ENCODE measurements at regions not wholly inside any gene's neighbourhood (a gene's known extent, or its start where the extent isn't known, plus 50 kb on each side); places are given as distances from the start of the nearest gene placed in this dataset.

DNA sequence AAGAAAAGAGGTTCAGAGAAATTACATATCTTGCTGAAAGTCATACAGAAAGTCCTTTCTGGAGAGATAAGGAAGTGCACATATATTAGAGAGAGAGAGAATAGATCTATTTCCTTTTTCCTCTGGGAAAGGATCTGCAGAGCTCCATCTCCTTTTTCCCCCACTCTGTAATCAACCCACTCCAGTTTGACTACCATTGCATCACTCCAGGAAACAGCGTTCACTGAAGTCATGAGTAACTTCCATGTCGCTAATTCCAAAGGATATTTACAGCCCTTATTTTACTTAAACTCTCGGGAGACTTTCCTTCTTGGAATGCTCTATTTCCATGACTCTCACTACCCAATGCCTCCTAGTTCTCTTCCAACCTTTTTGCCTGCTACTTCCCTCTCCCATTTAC lies 72.5 kb upstream of the PARP11 start:
- H3K27ac ChIP-seq (ENCODE audit: insufficient read depth, low read depth, low read length): no peak overlapping the region
- intact Hi-C loops (cut with micrococcal nuclease): no loop called here
- TF ChIP-seq FOS (IDR thresholded peaks at IDR 0.05; ENCODE audit: borderline replicate concordance, insufficient read depth, low read length) (no peak), EZH2 (IDR thresholded peaks at IDR 0.05; ENCODE audit: borderline replicate concordance, low read depth, low read length, severe bottlenecking) (no peak), MYC (IDR thresholded peaks at IDR 0.05; ENCODE audit: low read depth, low read length) (no peak)
- H3K9ac ChIP-seq (replicated peaks; ENCODE audit: extremely low read depth, insufficient read depth, low read length): no peak overlapping the region
- ChIA-PET POLR2A (no interaction called here), CTCF (no interaction called here)
- H3K27me3 ChIP-seq (ENCODE audit: control insufficient read depth in 2 of 2, insufficient read depth in 2 of 2, low read length in 2 of 2): no peaks in the 10 kb centered on the region
- H3K9me3 ChIP-seq (replicated peaks; ENCODE audit: control insufficient read depth, insufficient read depth, low read length): no peaks in the 10 kb centered on the region
- DNase-seq (ENCODE audit: low read depth, low spot score): no peak
- H3K4me1 ChIP-seq (ENCODE audit: control insufficient read depth, extremely low read depth, insufficient read depth, low read length): no peaks in the 10 kb centered on the region
- no peaks in the 10 kb centered on the region for H3K79me2 ChIP-seq (ENCODE audit: control insufficient read depth, insufficient read depth, low read length)
- no peaks in the 10 kb centered on the region for H3K36me3 ChIP-seq (ENCODE audit: control insufficient read depth in 2 of 2, extremely low read depth in 1 of 2, insufficient read depth in 2 of 2, low read length in 2 of 2)
- H3K4me2 ChIP-seq (ENCODE audit: insufficient read depth, low read length): no peak overlapping the region
- H3K9me1 ChIP-seq (replicated peaks; ENCODE audit: control insufficient read depth, extremely low read depth, insufficient read depth, low read length): no peaks in the 10 kb centered on the region
- H2AFZ ChIP-seq (ENCODE audit: low read depth, low read length): no peak overlapping the region
- no TSS peak for BruUV-seq (replicated peaks)
- H4K20me1 ChIP-seq (replicated peaks; ENCODE audit: control insufficient read depth, extremely low read depth, insufficient read depth, low read length): no peaks in the 10 kb centered on the region
- no peak overlapping the region for H3K4me3 ChIP-seq (replicated peaks in 1 of 3; ENCODE audit: insufficient read depth in 1 of 3, low read depth in 1 of 3, low read length in 3 of 3)
- dilution Hi-C loops (cut with MboI; ENCODE audit: extremely low pct_ligation_motif_present, low sequenced_read_pairs): no loop called here
- FAIRE-seq: no peak

DNA sequence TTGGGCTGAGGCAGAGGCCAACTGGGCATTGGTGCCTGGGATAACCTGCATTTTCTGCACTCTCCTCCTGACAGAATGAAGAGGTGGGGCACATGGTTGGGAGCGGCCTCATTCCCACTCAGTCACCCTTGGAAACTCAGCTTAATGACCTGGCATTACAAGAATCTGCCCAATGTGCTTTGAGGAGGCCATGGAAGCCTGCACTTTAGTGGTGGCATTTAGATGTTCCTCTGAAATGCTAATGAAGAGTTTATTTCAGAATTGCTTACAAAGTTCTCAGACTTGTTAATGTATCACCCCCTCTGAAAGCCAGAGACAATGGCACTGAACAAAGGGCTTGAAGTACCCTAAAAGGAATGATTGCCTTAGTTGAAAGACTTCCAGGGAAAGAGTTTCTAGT lies 71.4 kb upstream of the PARP11 start:
- CTCF ChIA-PET: no interaction called here
- Histone ChIP-seq H3K36me3 (ENCODE audit: control insufficient read depth in 2 of 2, extremely low read depth in 1 of 2, insufficient read depth in 2 of 2, low read length in 2 of 2) (no peaks in the 10 kb centered on the region), H4K20me1 (replicated peaks; ENCODE audit: control insufficient read depth, extremely low read depth, insufficient read depth, low read length) (no peaks in the 10 kb centered on the region), H3K27me3 (ENCODE audit: control insufficient read depth in 2 of 2, insufficient read depth in 2 of 2, low read length in 2 of 2) (no peaks in the 10 kb centered on the region), H3K79me2 (ENCODE audit: control insufficient read depth, insufficient read depth, low read length) (no peaks in the 10 kb centered on the region), H2AFZ (ENCODE audit: low read depth, low read length) (no peak overlapping the region), H3K9me3 (replicated peaks; ENCODE audit: control insufficient read depth, insufficient read depth, low read length) (no peaks in the 10 kb centered on the region), H3K4me1 (ENCODE audit: control insufficient read depth, extremely low read depth, insufficient read depth, low read length) (no peaks in the 10 kb centered on the region), H3K9me1 (replicated peaks; ENCODE audit: control insufficient read depth, extremely low read depth, insufficient read depth, low read length) (no peaks in the 10 kb centered on the region), H3K27ac (ENCODE audit: insufficient read depth, low read depth, low read length) (no peak overlapping the region), H3K4me2 (ENCODE audit: insufficient read depth, low read length) (no peak overlapping the region), H3K4me3 (replicated peaks in 1 of 3; ENCODE audit: insufficient read depth in 1 of 3, low read depth in 1 of 3, low read length in 3 of 3) (no peak overlapping the region), H3K9ac (replicated peaks; ENCODE audit: extremely low read depth, insufficient read depth, low read length) (no peak overlapping the region)
- POLR2A ChIA-PET: no interaction called here
- dilution Hi-C loops (cut with MboI; ENCODE audit: extremely low pct_ligation_motif_present, low sequenced_read_pairs): no loop called here
- FAIRE-seq (no peak), DNase-seq (ENCODE audit: low read depth, low spot score) (no peak)
- BruUV-seq (replicated peaks): no TSS peak
- intact Hi-C loops (cut with micrococcal nuclease): no loop called here
- TF ChIP-seq, protein P1, sequence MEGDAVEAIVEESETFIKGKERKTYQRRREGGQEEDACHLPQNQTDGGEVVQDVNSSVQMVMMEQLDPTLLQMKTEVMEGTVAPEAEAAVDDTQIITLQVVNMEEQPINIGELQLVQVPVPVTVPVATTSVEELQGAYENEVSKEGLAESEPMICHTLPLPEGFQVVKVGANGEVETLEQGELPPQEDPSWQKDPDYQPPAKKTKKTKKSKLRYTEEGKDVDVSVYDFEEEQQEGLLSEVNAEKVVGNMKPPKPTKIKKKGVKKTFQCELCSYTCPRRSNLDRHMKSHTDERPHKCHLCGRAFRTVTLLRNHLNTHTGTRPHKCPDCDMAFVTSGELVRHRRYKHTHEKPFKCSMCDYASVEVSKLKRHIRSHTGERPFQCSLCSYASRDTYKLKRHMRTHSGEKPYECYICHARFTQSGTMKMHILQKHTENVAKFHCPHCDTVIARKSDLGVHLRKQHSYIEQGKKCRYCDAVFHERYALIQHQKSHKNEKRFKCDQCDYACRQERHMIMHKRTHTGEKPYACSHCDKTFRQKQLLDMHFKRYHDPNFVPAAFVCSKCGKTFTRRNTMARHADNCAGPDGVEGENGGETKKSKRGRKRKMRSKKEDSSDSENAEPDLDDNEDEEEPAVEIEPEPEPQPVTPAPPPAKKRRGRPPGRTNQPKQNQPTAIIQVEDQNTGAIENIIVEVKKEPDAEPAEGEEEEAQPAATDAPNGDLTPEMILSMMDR (IDR thresholded peaks at IDR 0.05; ENCODE audit: extremely low read depth in 1 of 2, insufficient read depth in 1 of 2, low read depth in 1 of 2, low read length in 2 of 2): no peak
- TF ChIP-seq GATA2 (IDR thresholded peaks at IDR 0.05; ENCODE audit: insufficient read depth, insufficient read length, low read depth, low read length): no peak
- no peak for TF ChIP-seq POLR2A (IDR thresholded peaks at IDR 0.05; ENCODE audit: low read depth, low read length)
- TF ChIP-seq JUN (IDR thresholded peaks at IDR 0.05; ENCODE audit: borderline replicate concordance, insufficient read depth, insufficient read length, low read depth): no peak
- no peak for TF ChIP-seq MYC (IDR thresholded peaks at IDR 0.05; ENCODE audit: low read depth, low read length)
- TF ChIP-seq POLR2AphosphoS5 (IDR thresholded peaks at IDR 0.05; ENCODE audit: insufficient read depth, low read depth, low read length): no peak
- TF ChIP-seq, protein P2, sequence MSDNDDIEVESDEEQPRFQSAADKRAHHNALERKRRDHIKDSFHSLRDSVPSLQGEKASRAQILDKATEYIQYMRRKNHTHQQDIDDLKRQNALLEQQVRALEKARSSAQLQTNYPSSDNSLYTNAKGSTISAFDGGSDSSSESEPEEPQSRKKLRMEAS (IDR thresholded peaks at IDR 0.05; ENCODE audit: insufficient read depth, insufficient read length): no peak
- no peak for TF ChIP-seq EZH2 (IDR thresholded peaks at IDR 0.05; ENCODE audit: borderline replicate concordance, low read depth, low read length, severe bottlenecking)
- TF ChIP-seq FOS (IDR thresholded peaks at IDR 0.05; ENCODE audit: borderline replicate concordance, insufficient read depth, low read length): no peak

All from endothelial cell of umbilical vein (primary cell).